ENCODE measurements at regions not wholly inside any gene's neighbourhood (a gene's known extent, or its start where the extent isn't known, plus 50 kb on each side); places are given as distances from the start of the nearest gene placed in this dataset.

- no peaks in the 10 kb centered on the region for H3K4me1 ChIP-seq (ENCODE audit: control insufficient read depth, extremely low read depth, insufficient read depth, low read length)
- dilution Hi-C loops (cut with MboI; ENCODE audit: extremely low pct_ligation_motif_present, low sequenced_read_pairs) (no loop called here), intact Hi-C loops (cut with micrococcal nuclease) (no loop called here)
- DNase-seq (ENCODE audit: low read depth, low spot score) = no peak
- no peaks in the 10 kb centered on the region for H3K9me1 ChIP-seq (replicated peaks; ENCODE audit: control insufficient read depth, extremely low read depth, insufficient read depth, low read length)
- no peak overlapping the region for H3K9ac ChIP-seq (replicated peaks; ENCODE audit: extremely low read depth, insufficient read depth, low read length)
- TF ChIP-seq FOS (IDR thresholded peaks at IDR 0.05; ENCODE audit: borderline replicate concordance, insufficient read depth, low read length) = no peak
- TF ChIP-seq POLR2A (IDR thresholded peaks at IDR 0.05; ENCODE audit: low read depth, low read length) = no peak
- no peak for TF ChIP-seq JUN (IDR thresholded peaks at IDR 0.05; ENCODE audit: borderline replicate concordance, insufficient read depth, insufficient read length, low read depth)
- TF ChIP-seq MAX (IDR thresholded peaks at IDR 0.05; ENCODE audit: insufficient read depth, insufficient read length) = no peak
- TF ChIP-seq GATA2 (IDR thresholded peaks at IDR 0.05; ENCODE audit: insufficient read depth, insufficient read length, low read depth, low read length) = no peak
- H3K4me3 ChIP-seq (replicated peaks in 1 of 3; ENCODE audit: insufficient read depth in 1 of 3, low read depth in 1 of 3, low read length in 3 of 3) = no peak overlapping the region
- no peaks in the 10 kb centered on the region for H4K20me1 ChIP-seq (replicated peaks; ENCODE audit: control insufficient read depth, extremely low read depth, insufficient read depth, low read length)
- H3K27me3 ChIP-seq (ENCODE audit: control insufficient read depth in 2 of 2, insufficient read depth in 2 of 2, low read length in 2 of 2) = no peaks in the 10 kb centered on the region
- H3K9me3 ChIP-seq (replicated peaks; ENCODE audit: control insufficient read depth, insufficient read depth, low read length) = peaks cover 5% of the 10 kb centered on the region
- H3K36me3 ChIP-seq (ENCODE audit: control insufficient read depth in 2 of 2, extremely low read depth in 1 of 2, insufficient read depth in 2 of 2, low read length in 2 of 2) = no peaks in the 10 kb centered on the region
- H3K4me2 ChIP-seq (ENCODE audit: insufficient read depth, low read length) = no peak overlapping the region
- no peak overlapping the region for H2AFZ ChIP-seq (ENCODE audit: low read depth, low read length)
- H3K79me2 ChIP-seq (ENCODE audit: control insufficient read depth, insufficient read depth, low read length) = no peaks in the 10 kb centered on the region
- H3K27ac ChIP-seq (ENCODE audit: insufficient read depth, low read depth, low read length) = no peak overlapping the region
- ChIA-PET POLR2A (no interaction called here), CTCF (no interaction called here)
- BruUV-seq (replicated peaks) = no TSS peak
- no peak for FAIRE-seq
These were observed 296.8 kb upstream of the AADAT start for GRCh38 chr4:170386511-170386910.

- H2AFZ ChIP-seq (ENCODE audit: low read depth, low read length) = no peak overlapping the region
- DNase-seq (ENCODE audit: low read depth, low spot score) = no peak
- ChIA-PET CTCF (no interaction called here), POLR2A (no interaction called here)
- intact Hi-C loops (cut with micrococcal nuclease) = no loop called here
- no peaks in the 10 kb centered on the region for H3K27me3 ChIP-seq (ENCODE audit: control insufficient read depth in 2 of 2, insufficient read depth in 2 of 2, low read length in 2 of 2)
- H3K36me3 ChIP-seq (ENCODE audit: control insufficient read depth in 2 of 2, extremely low read depth in 1 of 2, insufficient read depth in 2 of 2, low read length in 2 of 2) = no peaks in the 10 kb centered on the region
- dilution Hi-C loops (cut with MboI; ENCODE audit: extremely low pct_ligation_motif_present, low sequenced_read_pairs) = no loop called here
- H3K4me2 ChIP-seq (ENCODE audit: insufficient read depth, low read length) = no peak overlapping the region
- H3K79me2 ChIP-seq (ENCODE audit: control insufficient read depth, insufficient read depth, low read length) = no peaks in the 10 kb centered on the region
- H3K9me3 ChIP-seq (replicated peaks; ENCODE audit: control insufficient read depth, insufficient read depth, low read length) = peaks cover 7% of the 10 kb centered on the region
- no peaks in the 10 kb centered on the region for H3K9me1 ChIP-seq (replicated peaks; ENCODE audit: control insufficient read depth, extremely low read depth, insufficient read depth, low read length)
- no peak overlapping the region for H3K4me3 ChIP-seq (replicated peaks in 1 of 3; ENCODE audit: insufficient read depth in 1 of 3, low read depth in 1 of 3, low read length in 3 of 3)
- BruUV-seq (replicated peaks) = no TSS peak
- FAIRE-seq = no peak
- TF ChIP-seq CTCF (IDR thresholded peaks at IDR 0.05; ENCODE audit: extremely low read depth in 1 of 2, insufficient read depth in 1 of 2, low read depth in 1 of 2, low read length in 2 of 2) (no peak), MYC (IDR thresholded peaks at IDR 0.05; ENCODE audit: low read depth, low read length) (no peak), FOS (IDR thresholded peaks at IDR 0.05; ENCODE audit: borderline replicate concordance, insufficient read depth, low read length) (no peak), POLR2AphosphoS5 (IDR thresholded peaks at IDR 0.05; ENCODE audit: insufficient read depth, low read depth, low read length) (no peak), JUN (IDR thresholded peaks at IDR 0.05; ENCODE audit: borderline replicate concordance, insufficient read depth, insufficient read length, low read depth) (no peak), GATA2 (IDR thresholded peaks at IDR 0.05; ENCODE audit: insufficient read depth, insufficient read length, low read depth, low read length) (no peak), EZH2 (IDR thresholded peaks at IDR 0.05; ENCODE audit: borderline replicate concordance, low read depth, low read length, severe bottlenecking) (no peak), POLR2A (IDR thresholded peaks at IDR 0.05; ENCODE audit: low read depth, low read length) (no peak), MAX (IDR thresholded peaks at IDR 0.05; ENCODE audit: insufficient read depth, insufficient read length) (no peak)
- H4K20me1 ChIP-seq (replicated peaks; ENCODE audit: control insufficient read depth, extremely low read depth, insufficient read depth, low read length) = no peaks in the 10 kb centered on the region
- no peak overlapping the region for H3K27ac ChIP-seq (ENCODE audit: insufficient read depth, low read depth, low read length)
- H3K9ac ChIP-seq (replicated peaks; ENCODE audit: extremely low read depth, insufficient read depth, low read length) = no peak overlapping the region
- no peaks in the 10 kb centered on the region for H3K4me1 ChIP-seq (ENCODE audit: control insufficient read depth, extremely low read depth, insufficient read depth, low read length)
These were observed 285.0 kb upstream of the AADAT start for GRCh38 chr4:170374770-170375169.
